Activated CD8-positive, alpha-beta memory T cell treated with anti-CD3 and anti-CD28 coated beads, Interleukin-2, amount 50 U/mL, for 48 hours (primary cell): ENCODE measurements at regions not wholly inside any gene's neighbourhood (a gene's known extent, or its start where the extent isn't known, plus 50 kb on each side); places are given as distances from the start of the nearest gene placed in this dataset.
"Not testable (repeated sequence)": the region's sequence is repeated elsewhere in the genome, so short reads cannot be mapped to it uniquely, and the experiment has no call there.

Source experiments
- DNase-seq: peaks from one replicate; pipeline ENCODE4 v3.0.0-alpha.2; 2020

- DNase-seq: no peak
These were observed 408.5 kb downstream of the ZEB2 start for GRCh38 chr2:144111437-144111836.

- not testable (repeated sequence) for DNase-seq
These were observed 413.8 kb downstream of the ZEB2 start for GRCh38 chr2:144106104-144106503.

DNA sequence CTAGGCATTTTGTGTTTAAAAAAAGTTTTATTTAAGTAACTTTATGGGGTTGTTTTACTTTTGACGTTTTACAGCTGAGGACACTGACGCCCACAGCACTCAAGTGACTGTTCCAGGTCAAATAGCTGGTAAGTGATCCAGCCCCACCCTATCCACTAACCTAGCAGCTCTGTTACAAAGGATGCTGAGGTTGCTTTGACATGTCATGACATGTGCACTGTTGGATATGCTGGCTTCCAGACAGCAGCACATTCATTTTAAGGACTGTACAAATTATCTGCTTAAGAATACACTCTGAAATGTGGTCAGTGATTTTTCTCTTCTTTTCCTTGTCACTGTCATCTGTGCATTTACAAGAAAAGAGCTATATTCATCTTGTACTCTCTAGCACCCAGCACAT lies 417.5 kb downstream of the ZEB2 start:
- DNase-seq: no peak

GRCh38 chr2:144099780-144100377 lies 420.0 kb downstream of the ZEB2 start:
- no peak for DNase-seq

DNA sequence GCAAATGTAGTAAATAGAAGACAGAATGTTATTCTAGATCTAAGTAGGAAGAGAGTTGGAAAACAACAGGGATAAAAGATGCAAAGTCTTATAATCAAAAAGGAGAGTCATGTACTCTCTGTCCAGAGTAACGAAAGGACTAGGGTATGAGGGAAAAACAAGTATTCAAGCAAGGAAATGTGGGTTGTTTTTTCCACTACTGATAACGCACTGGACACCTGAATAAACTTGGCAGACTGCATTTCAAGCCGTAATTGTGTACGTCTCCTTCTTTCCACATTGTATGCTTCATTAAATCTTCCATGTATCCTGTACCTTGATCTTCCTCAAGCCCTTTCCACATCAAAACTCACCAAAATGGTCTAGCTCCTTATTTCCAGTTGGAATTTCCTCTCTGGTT lies 420.6 kb downstream of the ZEB2 start:
- DNase-seq: no peak

DNA sequence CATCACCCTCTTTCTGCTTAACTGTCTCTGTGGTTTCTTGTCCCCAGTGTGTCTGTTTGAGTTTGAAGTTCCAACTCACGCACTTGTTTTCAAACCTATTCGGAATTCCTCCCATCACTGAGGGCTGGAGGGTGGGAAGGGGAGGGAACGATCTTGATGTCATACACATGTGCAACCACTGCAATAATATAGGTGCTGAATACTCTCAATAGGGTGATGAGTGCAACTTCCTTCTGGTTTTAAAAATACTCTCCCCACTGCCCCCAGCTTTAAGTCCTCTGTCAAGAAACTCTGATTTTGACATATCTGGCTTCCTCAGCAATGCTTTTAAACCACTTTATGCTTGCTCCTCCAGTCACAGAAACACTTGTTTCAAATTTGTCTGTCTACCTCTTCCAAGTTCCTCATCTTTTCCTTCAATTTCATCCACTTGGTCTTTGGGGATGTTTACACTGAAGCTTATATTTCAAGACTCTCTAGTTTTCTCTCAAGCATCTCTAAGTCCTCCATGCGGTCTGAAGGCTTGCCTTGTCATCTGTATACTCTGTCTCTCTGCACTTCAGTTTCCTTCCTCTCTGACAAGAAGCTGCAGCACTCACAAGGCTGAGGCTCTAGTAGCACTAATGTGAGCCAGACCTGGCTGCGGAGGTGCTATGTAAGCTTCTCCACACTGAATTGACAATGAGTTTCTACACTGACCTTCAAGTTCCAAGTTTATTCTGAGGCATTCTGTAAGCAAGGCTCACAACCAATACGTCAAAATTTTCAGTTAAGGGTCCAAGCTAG lies 422.3 kb downstream of the ZEB2 start:
- no peak for DNase-seq

- DNase-seq: no peak
These were observed 423.4 kb downstream of the ZEB2 start for GRCh38 chr2:144096531-144096930.

GRCh38 chr2:144094408-144095151 lies 425.3 kb downstream of the ZEB2 start:
- DNase-seq: no peak

GRCh38 chr2:144091622-144092021 lies 428.3 kb downstream of the ZEB2 start:
- no peak for DNase-seq

GRCh38 chr2:144088863-144089262 lies 431.1 kb downstream of the ZEB2 start:
- DNase-seq: no peak

DNA sequence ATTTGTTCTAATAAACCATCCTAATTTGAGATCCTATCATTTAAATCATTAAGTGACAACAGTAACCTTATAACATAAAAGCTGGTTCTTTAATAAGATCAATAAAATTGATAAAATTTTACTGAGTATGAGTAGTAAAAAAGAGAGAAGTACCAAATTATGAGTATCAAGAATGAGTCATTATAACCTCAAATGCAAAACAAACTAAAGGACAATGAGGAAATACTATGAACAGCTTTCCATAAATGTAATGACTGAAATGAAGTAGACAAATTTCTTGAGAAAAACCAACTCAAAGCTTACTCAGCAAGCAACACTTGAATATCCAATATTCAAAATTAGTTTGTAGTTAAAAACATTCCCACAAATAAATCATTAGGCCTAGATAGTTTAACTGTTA lies 433.0 kb downstream of the ZEB2 start:
- no peak for DNase-seq

DNA sequence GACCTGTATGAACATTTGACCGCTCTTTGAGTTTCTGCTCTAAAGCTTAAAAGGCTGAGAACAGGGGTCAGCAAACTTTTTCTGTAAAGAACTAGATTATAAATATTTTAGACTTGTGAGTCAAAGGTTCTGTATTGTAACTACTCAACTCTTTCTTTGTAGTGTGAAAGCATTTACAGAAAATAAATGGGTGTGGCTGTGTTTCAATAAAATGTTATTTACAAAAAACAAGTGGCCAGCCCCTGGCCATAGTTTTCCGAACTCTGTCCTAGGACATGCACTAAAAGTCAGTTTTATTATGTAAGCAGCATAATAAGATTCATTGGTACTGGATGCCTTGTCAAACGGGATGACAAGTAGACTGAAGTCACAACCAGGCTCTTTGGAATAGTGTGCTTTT lies 434.9 kb downstream of the ZEB2 start:
- no peak for DNase-seq

DNA sequence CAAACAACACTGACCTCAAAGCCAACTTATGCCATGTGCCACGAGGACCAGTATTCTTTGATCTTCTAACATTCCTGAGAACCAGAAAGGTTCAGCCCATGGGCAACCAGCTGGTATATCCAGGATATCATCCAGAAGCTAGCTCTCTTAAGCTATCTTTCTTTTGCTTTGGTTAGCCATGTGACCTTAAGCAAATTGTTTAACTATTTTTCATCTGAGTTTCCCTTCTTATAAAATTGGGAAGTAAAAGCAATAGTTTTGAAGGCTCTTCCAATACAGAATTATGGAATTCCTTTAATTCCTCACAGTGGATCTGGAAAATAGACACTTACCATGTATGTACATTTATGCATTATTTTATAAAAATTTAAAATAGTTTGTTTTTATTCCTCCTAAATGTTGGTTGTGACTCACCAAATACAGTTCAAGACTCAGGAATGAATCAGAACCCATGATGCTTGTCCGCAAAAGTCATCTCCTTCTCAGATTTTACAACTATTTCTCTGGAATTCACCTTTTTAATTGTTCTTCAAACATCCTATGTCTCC lies 435.7 kb downstream of the ZEB2 start:
- no peak for DNase-seq

DNA sequence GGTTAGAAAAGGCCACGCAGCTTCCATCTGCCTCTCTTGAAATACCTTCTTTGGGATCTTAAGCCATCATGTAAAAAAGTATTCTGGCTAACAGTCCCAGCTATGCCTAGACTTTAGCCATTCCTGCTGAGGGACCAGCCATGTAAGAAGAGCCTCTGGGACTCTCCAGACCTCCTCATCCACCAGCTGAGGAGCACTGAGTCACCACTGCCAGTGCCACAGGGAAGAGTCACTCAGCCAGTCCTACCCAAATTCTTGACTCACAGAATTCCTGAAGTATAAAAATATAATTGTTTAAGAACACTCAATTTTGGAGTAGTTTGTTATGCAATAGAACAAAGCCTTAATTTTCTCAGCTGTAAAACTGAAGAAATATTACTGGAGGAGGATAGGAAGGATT lies 436.7 kb downstream of the ZEB2 start:
- no peak for DNase-seq

GRCh38 chr2:144082777-144083176 lies 437.1 kb downstream of the ZEB2 start:
- no peak for DNase-seq

- DNase-seq: no peak
These were observed 437.6 kb downstream of the ZEB2 start for GRCh38 chr2:144082327-144082726.

DNA sequence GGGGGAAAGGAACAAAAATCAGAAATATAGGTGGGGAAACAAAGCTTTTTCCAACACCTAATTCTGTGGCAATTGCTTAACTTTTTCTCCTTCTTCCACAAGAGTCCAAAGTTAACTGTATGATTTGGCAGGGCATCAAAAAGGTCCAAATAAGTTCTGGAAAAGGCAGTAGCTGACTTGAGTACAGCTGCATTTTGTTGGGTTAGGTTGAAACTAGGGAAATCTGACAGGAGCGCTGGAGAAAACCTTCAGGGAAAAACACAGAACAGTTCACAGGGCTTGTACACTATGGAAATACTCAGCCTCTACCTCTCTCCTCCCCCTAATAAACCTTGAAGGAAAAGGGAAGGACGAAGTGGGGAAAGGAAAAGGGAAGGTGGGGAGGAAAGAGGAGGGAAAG lies 438.6 kb downstream of the ZEB2 start:
- no peak for DNase-seq

- DNase-seq: no peak
These were observed 440.1 kb downstream of the ZEB2 start for GRCh38 chr2:144079803-144080202.

- DNase-seq: no peak
These were observed 440.9 kb downstream of the ZEB2 start for GRCh38 chr2:144078802-144079724.

DNA sequence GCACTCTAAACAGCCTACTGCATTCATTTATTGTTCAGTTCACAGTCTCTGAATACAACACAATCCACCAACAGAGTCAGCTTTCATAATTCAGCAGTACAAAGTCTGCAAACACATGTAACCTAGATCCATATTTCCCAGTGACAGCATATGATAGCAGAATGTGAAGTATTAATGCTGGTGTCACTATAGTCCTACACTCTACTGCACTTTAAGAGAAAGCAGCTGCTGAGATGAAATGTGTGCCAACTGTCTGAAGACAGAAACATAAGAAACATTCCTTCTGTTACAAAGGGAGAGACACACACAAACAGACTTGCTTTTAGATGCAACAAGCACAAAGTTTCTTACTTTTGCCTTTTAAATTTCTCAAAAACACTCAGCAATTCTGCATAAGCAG lies 441.8 kb downstream of the ZEB2 start:
- no peak for DNase-seq

DNA sequence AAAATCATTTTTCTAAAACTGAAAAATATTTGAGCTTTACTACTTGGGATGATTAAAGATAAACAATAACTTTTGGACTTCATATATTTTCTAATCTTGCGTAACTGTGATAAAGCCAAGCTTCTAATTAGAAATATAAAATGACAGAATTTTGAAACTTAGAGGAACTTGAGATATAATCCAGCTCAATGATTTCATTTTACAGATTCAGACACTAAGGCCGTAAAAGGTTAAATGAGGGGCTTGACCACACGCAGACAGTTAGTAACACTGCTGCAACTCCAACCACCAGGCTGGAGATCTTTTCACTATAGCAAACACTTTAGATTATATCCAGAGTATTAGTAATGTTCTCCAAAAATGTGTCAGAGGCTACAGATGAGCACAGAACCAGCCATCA lies 445.5 kb downstream of the ZEB2 start:
- no peak for DNase-seq

DNA sequence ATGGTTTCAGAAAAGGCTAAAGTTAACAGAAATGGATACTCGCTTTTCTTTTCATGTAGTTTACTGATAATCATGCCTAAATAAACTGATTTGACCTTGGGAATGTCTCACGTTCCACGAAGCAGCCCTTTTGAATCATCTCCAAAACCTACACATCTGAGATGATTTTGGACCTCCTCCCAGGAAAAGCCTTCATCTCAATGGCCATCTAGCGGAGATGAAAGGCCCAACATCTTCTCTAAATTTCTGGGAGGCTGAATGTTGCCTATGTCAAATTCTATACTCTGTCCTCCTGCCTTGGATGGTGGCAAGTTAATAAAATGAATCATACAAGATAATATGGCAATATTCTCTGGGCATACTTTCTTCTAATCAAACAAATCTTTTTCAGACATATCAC lies 448.5 kb downstream of the ZEB2 start:
- DNase-seq: no peak

DNA sequence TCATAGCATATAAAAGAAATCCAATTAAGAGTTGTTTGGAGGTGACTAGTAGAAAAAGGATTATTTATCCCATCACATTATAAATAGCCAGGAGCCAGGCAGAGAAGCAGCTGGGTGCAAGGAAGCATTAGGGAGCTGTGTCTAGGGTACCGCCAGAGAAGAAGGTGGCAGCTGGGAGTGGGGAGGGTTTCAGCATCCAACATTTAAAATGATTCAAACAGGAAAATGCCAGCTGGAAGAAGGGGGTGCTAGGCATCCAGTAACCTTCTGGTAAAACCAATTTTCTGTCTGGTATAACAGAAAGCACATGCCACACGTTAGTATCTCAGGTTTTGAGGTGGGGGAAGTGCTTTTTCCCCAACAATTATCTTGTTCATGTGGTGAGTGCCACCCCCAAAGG lies 452.4 kb downstream of the ZEB2 start:
- no peak for DNase-seq
